Testis (tissue), 2 donors: ENCODE measurements at regions not wholly inside any gene's neighbourhood (a gene's known extent, or its start where the extent isn't known, plus 50 kb on each side); places are given as distances from the start of the nearest gene placed in this dataset.

Experiments
- CTCF ChIP-seq, 3 experiments: fragments of 450-650 bp in 2 of 3; fragments of 200-600 bp in 1 of 3; sonication (generic) in 1 of 3; IDR thresholded peaks; one replicate each; pipeline ENCODE4 v1.5.1; 2016 to 2019; ENCODE audit warnings: antibody characterized with exemption in 3 of 3, mild to moderate bottlenecking in 2 of 3, moderate library complexity in 1 of 3
- POLR2A ChIP-seq: fragments of 450-650 bp; IDR thresholded peaks from one replicate; pipeline ENCODE4 v1.6.1; 2017; ENCODE audit warnings: antibody characterized with exemption, mild to moderate bottlenecking, moderate library complexity

GRCh38 chr13:73429701-73430100, 370.9 kb downstream of the KLF5 start:
- TF ChIP-seq CTCF (IDR thresholded peaks at IDR 0.05) = no peak
- TF ChIP-seq POLR2A = no peak
